ENCODE measurements at regions not wholly inside any gene's neighbourhood (a gene's known extent, or its start where the extent isn't known, plus 50 kb on each side); places are given as distances from the start of the nearest gene placed in this dataset.

GRCh38 chr18:23391156-23391555 is 61.9 kb upstream of the RIOK3 start:
- ChIA-PET POLR2A (no interaction called here), CTCF (no interaction called here)
- DNase-seq: no peak
- Histone ChIP-seq H3K27ac (ENCODE audit: low read depth in 1 of 2, low read length in 2 of 2) (no peak overlapping the region), H3K9me3 (ENCODE audit: control insufficient read depth in 1 of 2, insufficient read depth in 1 of 2, low read length in 2 of 2) (no peaks in the 10 kb centered on the region), H3K36me3 (ENCODE audit: insufficient read depth, low read length) (no peaks in the 10 kb centered on the region), H3K4me1 (ENCODE audit: insufficient read depth, low read length) (no peaks in the 10 kb centered on the region), H3K27me3 (ENCODE audit: control insufficient read depth in 1 of 2, insufficient read depth in 2 of 2, low read length in 2 of 2) (no peaks in the 10 kb centered on the region), H3K4me3 (ENCODE audit: low read length) (no peak overlapping the region)
- H3K36me3 Mint-ChIP-seq (ENCODE audit: low read depth): no peaks in the 10 kb centered on the region
- no peaks in the 10 kb centered on the region for H3K27me3 Mint-ChIP-seq
- H3K4me3 Mint-ChIP-seq: no peak overlapping the region
- ATAC-seq (ENCODE audit: poor library complexity): no peak
- no peak overlapping the region for H3K27ac Mint-ChIP-seq
- peaks cover 5% of the 10 kb centered on the region for H3K4me1 Mint-ChIP-seq (ENCODE audit: low read depth)
- no peak for TF ChIP-seq CTCF (IDR thresholded peaks at IDR 0.05)
- H3K9me3 Mint-ChIP-seq: no peaks in the 10 kb centered on the region
- intact Hi-C loops (cut with DNase I, micrococcal nuclease): no loop called here

- H3K4me1 ChIP-seq (ENCODE audit: insufficient read depth, low read length): peaks cover 8% of the 10 kb centered on the region
- Mint-ChIP-seq H3K27ac (peak overlapping the region; percentile 76), H3K4me3 (no peak overlapping the region), H3K9me3 (no peaks in the 10 kb centered on the region), H3K36me3 (ENCODE audit: low read depth) (no peaks in the 10 kb centered on the region), H3K27me3 (no peaks in the 10 kb centered on the region), H3K4me1 (ENCODE audit: low read depth) (peaks cover 36% of the 10 kb centered on the region)
- H3K4me3 ChIP-seq (ENCODE audit: low read length): no peak overlapping the region
- no peak for TF ChIP-seq CTCF (IDR thresholded peaks at IDR 0.05)
- H3K27me3 ChIP-seq (ENCODE audit: control insufficient read depth in 1 of 2, insufficient read depth in 2 of 2, low read length in 2 of 2): no peaks in the 10 kb centered on the region
- H3K9me3 ChIP-seq (ENCODE audit: control insufficient read depth in 1 of 2, insufficient read depth in 1 of 2, low read length in 2 of 2): no peaks in the 10 kb centered on the region
- intact Hi-C loops (cut with DNase I, micrococcal nuclease): no loop called here
- ChIA-PET CTCF (no interaction called here), POLR2A (interaction anchor here (1.3 kb wide), 1 partner anchor 13 kb away, joined by 5 read pairs; no protein-coding TSS in a partner anchor)
- DNase-seq (peak in 2 of 14 experiments; percentile 10 to 32), ATAC-seq (ENCODE audit: poor library complexity) (peak; percentile 69)
- H3K27ac ChIP-seq (ENCODE audit: low read depth in 1 of 2, low read length in 2 of 2): no peak overlapping the region
- H3K36me3 ChIP-seq (ENCODE audit: insufficient read depth, low read length): no peaks in the 10 kb centered on the region
These were observed 55.2 kb upstream of the RIOK3 start for GRCh38 chr18:23397907-23398306.

- Mint-ChIP-seq H3K4me1 (ENCODE audit: low read depth) (peaks cover 36% of the 10 kb centered on the region), H3K27me3 (no peaks in the 10 kb centered on the region), H3K4me3 (no peak overlapping the region), H3K36me3 (ENCODE audit: low read depth) (no peaks in the 10 kb centered on the region), H3K9me3 (no peaks in the 10 kb centered on the region), H3K27ac (peak overlapping the region; percentile 76)
- H3K4me3 ChIP-seq (ENCODE audit: low read length): no peak overlapping the region
- TF ChIP-seq CTCF (IDR thresholded peaks at IDR 0.05): no peak
- no peak for ATAC-seq (ENCODE audit: poor library complexity)
- H3K27me3 ChIP-seq (ENCODE audit: control insufficient read depth in 1 of 2, insufficient read depth in 2 of 2, low read length in 2 of 2): no peaks in the 10 kb centered on the region
- H3K27ac ChIP-seq (ENCODE audit: low read depth in 1 of 2, low read length in 2 of 2): no peak overlapping the region
- intact Hi-C loops (cut with DNase I, micrococcal nuclease): no loop called here
- ChIA-PET CTCF (no interaction called here), POLR2A (interaction anchor here (1.3 kb wide), 1 partner anchor 14 kb away, joined by 5 read pairs; no protein-coding TSS in a partner anchor)
- no peak for DNase-seq
- no peaks in the 10 kb centered on the region for H3K36me3 ChIP-seq (ENCODE audit: insufficient read depth, low read length)
- no peaks in the 10 kb centered on the region for H3K9me3 ChIP-seq (ENCODE audit: control insufficient read depth in 1 of 2, insufficient read depth in 1 of 2, low read length in 2 of 2)
- H3K4me1 ChIP-seq (ENCODE audit: insufficient read depth, low read length): peaks cover 8% of the 10 kb centered on the region
These were observed 54.7 kb upstream of the RIOK3 start for GRCh38 chr18:23398401-23398800.

All from CD4-positive, alpha-beta T cell (primary cell).